Ishikawa (cell line): ENCODE measurements at regions not wholly inside any gene's neighbourhood (a gene's known extent, or its start where the extent isn't known, plus 50 kb on each side); places are given as distances from the start of the nearest gene placed in this dataset.

Experiments used
- CEBPB ChIP-seq: IDR thresholded peaks from 2 replicates; pipeline ENCODE4 v1.6.1; 2012
- CREB1 ChIP-seq: IDR thresholded peaks from 2 replicates; pipeline ENCODE4 v1.6.1; 2012; ENCODE audit warnings: low read depth
- EGR1 ChIP-seq: IDR thresholded peaks from 2 replicates; pipeline ENCODE4 v1.6.1; 2012
- EP300 ChIP-seq: IDR thresholded peaks from 2 replicates; pipeline ENCODE4 v1.6.1; 2012; ENCODE audit warnings: borderline replicate concordance
- FOXM1 ChIP-seq: IDR thresholded peaks from 2 replicates; pipeline ENCODE4 v1.6.1; 2012; ENCODE audit warnings: low read depth, borderline replicate concordance
- MAX ChIP-seq: IDR thresholded peaks from 2 replicates; pipeline ENCODE4 v1.6.1; 2012
- NFIC ChIP-seq: IDR thresholded peaks from 2 replicates; pipeline ENCODE4 v1.6.1; 2012
- RAD21 ChIP-seq: IDR thresholded peaks from 2 replicates; pipeline ENCODE4 v1.6.1; 2012; ENCODE audit warnings: low read depth
- REST ChIP-seq: IDR thresholded peaks from 2 replicates; pipeline ENCODE4 v1.6.1; 2012; ENCODE audit warnings: low read depth, mild to moderate bottlenecking
- TAF1 ChIP-seq: IDR thresholded peaks from 2 replicates; pipeline ENCODE4 v1.6.1; 2012; ENCODE audit warnings: low read depth, mild to moderate bottlenecking
- TCF12 ChIP-seq: IDR thresholded peaks from 2 replicates; pipeline ENCODE4 v1.6.1; 2012; ENCODE audit warnings: low read depth
- TEAD4 ChIP-seq: IDR thresholded peaks from 2 replicates; pipeline ENCODE4 v1.6.1; 2012
- YY1 ChIP-seq: IDR thresholded peaks from 2 replicates; pipeline ENCODE4 v1.6.1; 2012; ENCODE audit warnings: low read depth
- ZBTB7A ChIP-seq: IDR thresholded peaks from 2 replicates; pipeline ENCODE4 v1.6.1; 2012; ENCODE audit warnings: low read depth
- TF ChIP-seq, protein P1 (sequence below): IDR thresholded peaks from 2 replicates; pipeline ENCODE4 v1.6.1; 2012

DNA sequence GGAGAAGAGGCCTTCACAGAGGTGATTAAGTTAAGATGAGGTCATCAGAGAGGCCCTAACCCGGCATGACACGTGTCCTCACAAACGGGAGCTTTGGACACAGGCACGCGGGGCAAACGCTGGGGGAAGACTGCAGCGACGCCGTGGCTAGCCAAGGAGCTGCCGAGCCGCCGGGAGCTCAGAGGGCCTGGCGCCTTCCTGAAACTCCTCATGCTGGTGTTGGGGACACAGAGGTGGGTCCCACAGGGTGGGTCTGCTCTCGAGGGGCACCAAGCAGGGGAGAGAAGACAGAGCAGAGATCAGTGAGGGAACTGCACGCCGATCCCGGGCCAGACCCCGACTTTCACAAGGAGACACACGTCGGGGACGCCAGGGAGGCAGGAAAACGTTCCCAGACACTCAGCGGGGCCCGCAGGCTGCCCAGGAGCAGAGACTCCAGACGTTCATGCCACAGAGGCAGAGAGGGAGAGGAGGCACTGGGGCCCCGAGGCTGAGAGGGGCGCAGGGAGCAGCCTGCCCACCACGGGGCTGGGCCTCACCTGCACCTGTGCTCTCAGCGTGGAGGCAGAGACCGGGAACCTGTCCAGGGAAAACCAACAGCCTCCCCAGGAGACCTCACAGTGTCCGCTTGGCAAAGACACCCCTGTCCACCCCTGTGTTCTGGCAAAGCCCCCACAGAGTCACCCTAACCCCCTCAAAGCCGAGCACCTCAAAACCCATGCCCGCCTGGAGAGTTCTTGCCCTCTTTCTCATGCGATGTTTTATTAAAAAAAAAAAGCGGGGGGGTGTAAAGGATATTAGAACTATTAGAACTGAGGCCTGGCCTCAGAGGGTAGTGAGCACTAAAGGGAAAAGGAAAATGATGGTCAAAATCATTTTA, 103.8 kb downstream of the PDGFA start:
- TF ChIP-seq EP300 (no peak), MAX (no peak), EGR1 (no peak), ZBTB7A (no peak), TAF1 (no peak), YY1 (no peak), FOXM1 (no peak), RAD21 (no peak), CEBPB (no peak), TEAD4 (no peak), NFIC (no peak), TCF12 (no peak), CREB1 (no peak), REST (no peak)
- TF ChIP-seq, protein P1, sequence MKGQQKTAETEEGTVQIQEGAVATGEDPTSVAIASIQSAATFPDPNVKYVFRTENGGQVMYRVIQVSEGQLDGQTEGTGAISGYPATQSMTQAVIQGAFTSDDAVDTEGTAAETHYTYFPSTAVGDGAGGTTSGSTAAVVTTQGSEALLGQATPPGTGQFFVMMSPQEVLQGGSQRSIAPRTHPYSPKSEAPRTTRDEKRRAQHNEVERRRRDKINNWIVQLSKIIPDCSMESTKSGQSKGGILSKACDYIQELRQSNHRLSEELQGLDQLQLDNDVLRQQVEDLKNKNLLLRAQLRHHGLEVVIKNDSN = no peak

DNA sequence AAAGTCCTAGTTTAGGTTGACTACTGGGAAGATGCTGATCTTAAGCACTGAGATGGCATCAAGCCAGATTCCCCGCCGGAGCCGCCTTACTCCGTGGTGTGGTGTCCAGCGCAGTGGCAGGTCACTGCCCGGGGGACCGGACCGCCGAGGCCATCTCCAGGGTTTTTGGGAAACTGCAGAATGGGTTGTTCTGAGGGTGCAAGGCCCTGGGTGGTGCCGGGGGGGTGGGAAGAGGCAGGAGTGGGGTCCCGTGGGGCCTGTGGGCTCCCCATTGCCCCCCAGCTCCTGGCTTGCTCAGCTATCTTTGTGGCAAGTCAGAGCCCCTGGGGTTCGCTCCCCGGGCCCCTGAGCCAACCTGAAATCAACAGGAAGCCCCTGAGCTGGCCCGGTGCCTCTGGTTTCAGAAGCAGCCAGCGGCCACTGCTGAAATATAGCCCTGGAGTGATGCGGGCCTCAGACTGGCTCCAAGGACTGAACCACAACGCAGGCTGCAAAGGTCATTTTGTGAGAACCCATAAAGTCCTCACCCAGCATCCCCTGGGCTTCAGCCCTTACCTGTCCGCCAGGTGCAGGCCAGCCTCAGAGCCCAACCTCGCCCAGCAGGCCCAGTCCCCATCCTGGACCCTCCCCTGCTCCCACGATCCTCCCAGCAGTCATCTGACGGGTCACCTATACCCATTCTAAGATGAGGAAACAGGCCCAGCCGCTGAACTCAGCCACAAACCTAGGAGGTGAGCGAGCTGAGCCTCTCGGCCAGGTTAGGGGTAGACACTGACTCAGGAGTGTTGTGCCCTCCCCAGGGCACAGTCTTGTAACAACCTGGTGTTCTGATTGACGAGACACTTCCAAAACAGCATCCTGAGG, 102.7 kb downstream of the PDGFA start:
- TF ChIP-seq, protein P1 = no peak
- TF ChIP-seq YY1 = no peak
- no peak for TF ChIP-seq FOXM1
- TF ChIP-seq EGR1 = no peak

DNA sequence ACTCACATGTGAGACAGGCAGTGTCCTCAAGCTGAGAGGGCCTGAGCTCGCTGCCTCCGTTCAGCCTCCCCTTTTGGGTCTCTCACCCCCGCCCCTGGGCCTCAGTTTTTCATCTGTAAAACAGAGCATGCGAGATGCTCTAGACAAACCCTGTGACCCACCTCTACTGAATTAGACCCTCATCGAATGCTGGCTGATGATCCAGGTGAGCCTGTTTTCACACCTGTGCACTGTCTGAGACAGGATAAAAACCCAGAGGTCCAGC, 102.1 kb downstream of the PDGFA start:
- TF ChIP-seq NFIC (no peak), CEBPB (no peak), TEAD4 (no peak), CREB1 (no peak), TAF1 (no peak), ZBTB7A (no peak), FOXM1 (no peak), TCF12 (no peak), REST (no peak), RAD21 (no peak), MAX (no peak), YY1 (no peak), EP300 (no peak), EGR1 (no peak)
- TF ChIP-seq, protein P1 = no peak

DNA sequence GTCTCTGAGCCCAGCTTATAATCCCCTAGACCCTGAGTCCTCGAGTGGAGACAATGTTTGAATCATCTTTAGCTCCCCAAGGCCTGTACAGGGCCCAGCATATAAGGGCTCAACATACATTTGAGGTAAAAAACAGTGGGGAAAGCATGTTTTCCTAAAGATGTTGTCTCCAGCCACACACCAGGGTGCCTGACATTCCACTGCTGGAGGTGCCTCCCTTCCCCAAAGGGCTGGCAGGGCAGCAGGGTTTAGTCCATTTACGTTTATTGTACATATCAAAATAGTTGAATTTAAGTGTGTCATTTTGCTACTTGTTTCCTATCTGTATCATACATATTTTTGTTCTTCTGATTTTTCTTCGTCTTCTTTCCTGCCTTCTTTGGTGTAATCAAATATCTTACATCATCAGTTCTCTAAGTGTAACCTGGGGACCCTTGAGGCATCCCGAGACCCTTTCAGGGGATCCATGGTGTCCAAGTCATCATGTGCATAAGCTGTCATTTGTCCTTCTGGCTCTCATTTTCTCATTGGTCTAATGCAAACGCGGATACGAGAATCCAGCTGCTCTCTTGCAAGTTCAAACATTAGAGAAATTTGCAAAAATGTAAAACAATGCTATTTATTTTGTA, 101.6 kb downstream of the PDGFA start:
- no peak for TF ChIP-seq YY1

GRCh38 chr7:418636-419280, 100.9 kb downstream of the PDGFA start:
- TF ChIP-seq CREB1 = no peak
- TF ChIP-seq YY1 = no peak
- TF ChIP-seq TAF1 = no peak
- TF ChIP-seq ZBTB7A = no peak
- TF ChIP-seq TEAD4 = no peak
- no peak for TF ChIP-seq CEBPB
- no peak for TF ChIP-seq EP300
